ENCODE measurements at regions not wholly inside any gene's neighbourhood (a gene's known extent, or its start where the extent isn't known, plus 50 kb on each side); places are given as distances from the start of the nearest gene placed in this dataset.

DNA sequence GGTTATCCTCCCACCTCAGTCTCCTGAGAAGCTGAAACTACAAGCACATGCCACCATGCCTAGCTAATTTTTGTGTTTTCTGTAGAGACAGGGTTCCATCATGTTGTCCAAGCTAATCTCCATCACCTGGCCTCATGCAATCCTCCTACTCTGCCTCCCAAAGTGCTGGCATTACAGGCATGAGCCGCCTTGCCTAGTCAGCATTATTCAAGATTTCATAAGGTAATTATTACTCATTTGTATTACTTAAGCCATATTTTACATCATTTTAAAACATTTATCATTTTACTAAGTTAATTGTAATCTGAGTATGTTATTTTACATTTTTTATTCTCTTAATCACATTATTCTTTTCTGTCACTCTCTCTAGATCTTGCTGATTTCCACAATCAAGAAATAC is 1575.6 kb downstream of the NCAM2 start:
- DNase-seq (ENCODE audit: extremely low spot score) = no peak
- CTCF ChIA-PET = no interaction called here
- TF ChIP-seq, protein P1, sequence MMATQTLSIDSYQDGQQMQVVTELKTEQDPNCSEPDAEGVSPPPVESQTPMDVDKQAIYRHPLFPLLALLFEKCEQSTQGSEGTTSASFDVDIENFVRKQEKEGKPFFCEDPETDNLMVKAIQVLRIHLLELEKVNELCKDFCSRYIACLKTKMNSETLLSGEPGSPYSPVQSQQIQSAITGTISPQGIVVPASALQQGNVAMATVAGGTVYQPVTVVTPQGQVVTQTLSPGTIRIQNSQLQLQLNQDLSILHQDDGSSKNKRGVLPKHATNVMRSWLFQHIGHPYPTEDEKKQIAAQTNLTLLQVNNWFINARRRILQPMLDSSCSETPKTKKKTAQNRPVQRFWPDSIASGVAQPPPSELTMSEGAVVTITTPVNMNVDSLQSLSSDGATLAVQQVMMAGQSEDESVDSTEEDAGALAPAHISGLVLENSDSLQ (IDR thresholded peaks at IDR 0.05) = no peak
- TF ChIP-seq ARNT (IDR thresholded peaks at IDR 0.05) = no peak
- TF ChIP-seq LEF1 (IDR thresholded peaks at IDR 0.05; ENCODE audit: borderline replicate concordance) = no peak
- no peak for TF ChIP-seq ELF4 (IDR thresholded peaks at IDR 0.05)
- TF ChIP-seq BHLHE40 (IDR thresholded peaks at IDR 0.05; ENCODE audit: borderline replicate concordance) = no peak
- no peak for TF ChIP-seq ZNF384 (IDR thresholded peaks at IDR 0.05)
- no peak for TF ChIP-seq SUZ12 (IDR thresholded peaks at IDR 0.05)
- no peak for TF ChIP-seq FOXA1 (IDR thresholded peaks at IDR 0.05)
- TF ChIP-seq NFRKB (IDR thresholded peaks at IDR 0.05) = no peak
- no peak for TF ChIP-seq FOXM1 (IDR thresholded peaks at IDR 0.05; ENCODE audit: borderline replicate concordance)
- TF ChIP-seq TARDBP (IDR thresholded peaks at IDR 0.05) = no peak
- no peak for TF ChIP-seq CTBP1 (IDR thresholded peaks at IDR 0.05; ENCODE audit: borderline replicate concordance)
- no peak for TF ChIP-seq FOXK2 (IDR thresholded peaks at IDR 0.05)
- no peak for TF ChIP-seq L3MBTL2 (conservative IDR thresholded peaks at IDR 0.05)
- TF ChIP-seq SP1 (IDR thresholded peaks at IDR 0.05) = no peak
- no peak for TF ChIP-seq HDGF (IDR thresholded peaks at IDR 0.05; ENCODE audit: borderline replicate concordance)
- POLR2A ChIA-PET = no interaction called here

- DNase-seq (ENCODE audit: extremely low spot score) = peak; percentile 59
- TF ChIP-seq FOXA1 (IDR thresholded peaks at IDR 0.05) = no peak
- TF ChIP-seq, protein P1 (IDR thresholded peaks at IDR 0.05) = peak; percentile 41
- ChIA-PET CTCF (interaction anchor here (0.6 to 0.7 kb wide), 2 partner anchors 518 to 593 kb away, joined by 3 read pairs; no protein-coding TSS in a partner anchor), POLR2A (no interaction called here)
These were observed 1577.0 kb downstream of the NCAM2 start for GRCh38 chr21:22575165-22575584.

GRCh38 chr21:22579741-22580140 is 1581.5 kb downstream of the NCAM2 start:
- CTCF ChIA-PET = no interaction called here
- DNase-seq (ENCODE audit: extremely low spot score) = no peak
- POLR2A ChIA-PET = no interaction called here
- TF ChIP-seq HDGF (IDR thresholded peaks at IDR 0.05; ENCODE audit: borderline replicate concordance) (no peak), LEF1 (IDR thresholded peaks at IDR 0.05; ENCODE audit: borderline replicate concordance) (no peak), BHLHE40 (IDR thresholded peaks at IDR 0.05; ENCODE audit: borderline replicate concordance) (no peak)

DNA sequence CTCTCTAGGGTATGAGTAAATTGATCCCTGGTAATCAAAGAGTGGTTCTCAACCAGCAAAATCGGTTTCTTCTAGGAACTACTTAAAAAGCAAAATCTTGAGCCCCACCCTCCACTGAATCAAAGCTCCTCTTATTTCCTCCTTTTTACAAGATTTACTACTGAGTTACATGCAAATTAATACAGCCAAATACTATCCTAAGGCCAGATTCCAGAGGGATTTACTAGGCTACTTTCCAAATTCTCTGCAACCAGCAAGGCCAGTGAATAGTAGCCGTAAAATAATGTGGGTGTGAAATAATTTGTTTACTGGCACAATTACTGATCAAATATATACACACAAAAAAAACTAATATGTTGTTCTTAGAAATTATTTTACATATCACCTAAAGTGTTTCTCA is 1583.8 kb downstream of the NCAM2 start:
- no peak for DNase-seq (ENCODE audit: extremely low spot score)
- ChIA-PET POLR2A (no interaction called here), CTCF (no interaction called here)
- TF ChIP-seq TARDBP (IDR thresholded peaks at IDR 0.05) (no peak), BHLHE40 (IDR thresholded peaks at IDR 0.05; ENCODE audit: borderline replicate concordance) (no peak), FOXM1 (IDR thresholded peaks at IDR 0.05; ENCODE audit: borderline replicate concordance) (no peak), ELF4 (IDR thresholded peaks at IDR 0.05) (no peak), SP1 (IDR thresholded peaks at IDR 0.05) (no peak)
- TF ChIP-seq, protein P1 (IDR thresholded peaks at IDR 0.05) = no peak

DNA sequence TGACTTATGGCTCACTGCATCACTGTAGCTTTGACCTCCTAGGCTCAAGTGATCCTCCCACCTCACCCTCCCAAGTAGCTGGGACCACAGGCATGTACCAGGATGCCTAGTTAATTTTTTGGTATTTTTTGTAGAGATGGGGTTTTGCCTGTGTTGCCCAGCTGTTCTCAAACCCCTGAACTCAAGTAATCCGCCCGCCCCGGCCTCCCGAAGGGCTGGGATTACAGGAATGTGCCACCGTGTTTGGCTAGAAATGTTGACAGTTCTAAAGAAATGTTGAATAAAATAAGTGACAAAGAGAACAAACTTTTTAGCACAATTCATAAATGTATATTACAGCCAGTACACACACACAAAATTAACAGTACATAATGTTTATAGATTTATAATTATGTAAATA is 1586.1 kb downstream of the NCAM2 start:
- ChIA-PET POLR2A (no interaction called here), CTCF (no interaction called here)
- no peak for DNase-seq (ENCODE audit: extremely low spot score)
- TF ChIP-seq FOXM1 (IDR thresholded peaks at IDR 0.05; ENCODE audit: borderline replicate concordance) = no peak
- TF ChIP-seq HDGF (IDR thresholded peaks at IDR 0.05; ENCODE audit: borderline replicate concordance) = no peak
- no peak for TF ChIP-seq FOXA1 (IDR thresholded peaks at IDR 0.05)
- no peak for TF ChIP-seq LEF1 (IDR thresholded peaks at IDR 0.05; ENCODE audit: borderline replicate concordance)
- no peak for TF ChIP-seq SUZ12 (IDR thresholded peaks at IDR 0.05)
- no peak for TF ChIP-seq SP1 (IDR thresholded peaks at IDR 0.05)
- TF ChIP-seq ZNF384 (IDR thresholded peaks at IDR 0.05) = no peak
- no peak for TF ChIP-seq TARDBP (IDR thresholded peaks at IDR 0.05)
- no peak for TF ChIP-seq L3MBTL2 (conservative IDR thresholded peaks at IDR 0.05)
- no peak for TF ChIP-seq CTBP1 (IDR thresholded peaks at IDR 0.05; ENCODE audit: borderline replicate concordance)
- no peak for TF ChIP-seq FOXK2 (IDR thresholded peaks at IDR 0.05)
- no peak for TF ChIP-seq ARNT (IDR thresholded peaks at IDR 0.05)
- no peak for TF ChIP-seq NFRKB (IDR thresholded peaks at IDR 0.05)
- TF ChIP-seq, protein P1 (IDR thresholded peaks at IDR 0.05) = no peak

DNA sequence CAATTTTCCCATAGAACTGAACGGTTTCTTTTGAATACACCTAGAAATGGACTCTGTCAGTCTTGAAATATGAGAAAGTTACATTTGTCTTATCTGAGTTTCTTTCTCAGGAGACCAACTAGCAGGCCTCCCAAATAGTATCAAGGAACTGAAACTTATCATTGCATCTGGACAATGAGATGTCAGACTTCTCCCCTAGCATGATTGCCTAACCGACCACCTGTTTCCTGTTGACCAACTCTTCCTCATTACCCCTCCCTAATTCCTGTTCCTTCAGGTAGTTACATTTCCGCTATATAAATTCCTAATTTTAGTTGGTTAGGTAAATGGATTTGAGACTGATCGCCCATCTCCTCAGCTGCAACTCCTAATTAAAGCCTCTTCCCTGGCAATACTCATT is 1587.3 kb downstream of the NCAM2 start:
- no peak for TF ChIP-seq SUZ12 (IDR thresholded peaks at IDR 0.05)
- TF ChIP-seq BHLHE40 (IDR thresholded peaks at IDR 0.05; ENCODE audit: borderline replicate concordance) = no peak
- no peak for TF ChIP-seq FOXM1 (IDR thresholded peaks at IDR 0.05; ENCODE audit: borderline replicate concordance)
- no peak for TF ChIP-seq CTBP1 (IDR thresholded peaks at IDR 0.05; ENCODE audit: borderline replicate concordance)
- DNase-seq (ENCODE audit: extremely low spot score) = no peak
- POLR2A ChIA-PET = no interaction called here

More for the DNA sequence above, 1587.3 kb downstream of the NCAM2 start:
- CTCF ChIA-PET = no interaction called here
